ENCODE measurements at regions not wholly inside any gene's neighbourhood (a gene's known extent, or its start where the extent isn't known, plus 50 kb on each side); places are given as distances from the start of the nearest gene placed in this dataset.

GRCh38 chr1:95551201-95551600 is 317.2 kb downstream of the RWDD3 start (continued):
- TF ChIP-seq, protein P1, sequence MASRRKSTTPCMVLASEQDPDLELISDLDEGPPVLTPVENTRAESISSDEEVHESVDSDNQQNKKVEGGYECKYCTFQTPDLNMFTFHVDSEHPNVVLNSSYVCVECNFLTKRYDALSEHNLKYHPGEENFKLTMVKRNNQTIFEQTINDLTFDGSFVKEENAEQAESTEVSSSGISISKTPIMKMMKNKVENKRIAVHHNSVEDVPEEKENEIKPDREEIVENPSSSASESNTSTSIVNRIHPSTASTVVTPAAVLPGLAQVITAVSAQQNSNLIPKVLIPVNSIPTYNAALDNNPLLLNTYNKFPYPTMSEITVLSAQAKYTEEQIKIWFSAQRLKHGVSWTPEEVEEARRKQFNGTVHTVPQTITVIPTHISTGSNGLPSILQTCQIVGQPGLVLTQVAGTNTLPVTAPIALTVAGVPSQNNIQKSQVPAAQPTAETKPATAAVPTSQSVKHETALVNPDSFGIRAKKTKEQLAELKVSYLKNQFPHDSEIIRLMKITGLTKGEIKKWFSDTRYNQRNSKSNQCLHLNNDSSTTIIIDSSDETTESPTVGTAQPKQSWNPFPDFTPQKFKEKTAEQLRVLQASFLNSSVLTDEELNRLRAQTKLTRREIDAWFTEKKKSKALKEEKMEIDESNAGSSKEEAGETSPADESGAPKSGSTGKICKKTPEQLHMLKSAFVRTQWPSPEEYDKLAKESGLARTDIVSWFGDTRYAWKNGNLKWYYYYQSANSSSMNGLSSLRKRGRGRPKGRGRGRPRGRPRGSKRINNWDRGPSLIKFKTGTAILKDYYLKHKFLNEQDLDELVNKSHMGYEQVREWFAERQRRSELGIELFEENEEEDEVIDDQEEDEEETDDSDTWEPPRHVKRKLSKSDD (conservative IDR thresholded peaks at IDR 0.05; ENCODE audit: low read length), result no peak

GRCh38 chr1:95553595-95553994 is 319.6 kb downstream of the RWDD3 start:
- Histone ChIP-seq H3K27ac (ENCODE audit: extremely low read depth, low read depth, low read length) (no peak overlapping the region), H3K4me2 (ENCODE audit: insufficient read depth, low read length) (no peak overlapping the region), H3K79me2 (ENCODE audit: control insufficient read depth, insufficient read depth, low read length) (no peaks in the 10 kb centered on the region), H3K36me3 (ENCODE audit: control insufficient read depth, insufficient read depth, low read length) (no peaks in the 10 kb centered on the region), H3K4me1 (replicated peaks in 1 of 2; ENCODE audit: control insufficient read depth in 2 of 2, insufficient read depth in 2 of 2, low read length in 2 of 2) (no peaks in the 10 kb centered on the region), H3K4me3 (no peak overlapping the region), H4K20me1 (replicated peaks; ENCODE audit: control insufficient read depth, insufficient read depth, low read length) (no peaks in the 10 kb centered on the region), H3K27me3 (ENCODE audit: control insufficient read depth in 2 of 2, insufficient read depth in 2 of 2, low read length in 2 of 2) (no peaks in the 10 kb centered on the region), H2AFZ (ENCODE audit: low read depth, low read length) (no peak overlapping the region), H3K9me3 (replicated peaks; ENCODE audit: control insufficient read depth, insufficient read depth, low read depth, low read length) (no peaks in the 10 kb centered on the region; the same call in 1 of the 2 replicates), H3K9ac (ENCODE audit: insufficient read depth in 1 of 2, low read depth in 2 of 2, low read length in 2 of 2) (no peak overlapping the region), H3K9me1 (ENCODE audit: control insufficient read depth, insufficient read depth, low read length) (no peaks in the 10 kb centered on the region)
- TF ChIP-seq NCOA6 (IDR thresholded peaks at IDR 0.05) (no peak), ZNF174 (CRISPR knock-in tag; IDR thresholded peaks at IDR 0.05) (no peak), BRF1 (IDR thresholded peaks at IDR 0.05; ENCODE audit: borderline replicate concordance, extremely low read depth, insufficient read length) (no peak), ZNF318 (IDR thresholded peaks at IDR 0.05; ENCODE audit: borderline replicate concordance in 1 of 2, low read depth in 1 of 2) (no peak), SMAD4 (CRISPR knock-in tag; conservative IDR thresholded peaks at IDR 0.05) (no peak), SP1 (CRISPR knock-in tag; IDR thresholded peaks at IDR 0.05) (no peak)
- ChIA-PET POLR2A (no interaction called here), CTCF (ENCODE audit: low intra/inter-chr PET ratio) (interaction anchor here (0.5 kb wide), 1 partner anchor 936 kb away, joined by 4 read pairs; no protein-coding TSS in a partner anchor)
- 3% methylated on average over 5 of the region's 5 CpGs for WGBS (ENCODE audit: insufficient coverage, low coverage, missing lambda C conversion rate)
- intact Hi-C loops (cut with micrococcal nuclease), result no loop called here
- DNase-seq (ENCODE audit: extremely low read depth in 1 of 4, low spot score in 3 of 4) (no peak), ATAC-seq (no peak), FAIRE-seq (no peak)
- in situ Hi-C loops (cut with MboI), result no loop called here
- BruUV-seq (replicated peaks), result no TSS peak
